GM19023 (cell line): ENCODE measurements at regions not wholly inside any gene's neighbourhood (a gene's known extent, or its start where the extent isn't known, plus 50 kb on each side); places are given as distances from the start of the nearest gene placed in this dataset.
"Not testable (repeated sequence)": the region's sequence is repeated elsewhere in the genome, so short reads cannot be mapped to it uniquely, and the experiment has no call there.

Source experiments
- ATAC-seq: cut with Tn5 transposase; IDR thresholded peaks from one replicate; pipeline ENCODE4 v1.9.1; 2021; ENCODE audit warnings: mild to moderate bottlenecking, moderate library complexity; ENCODE audit not compliant: unreplicated experiment

DNA sequence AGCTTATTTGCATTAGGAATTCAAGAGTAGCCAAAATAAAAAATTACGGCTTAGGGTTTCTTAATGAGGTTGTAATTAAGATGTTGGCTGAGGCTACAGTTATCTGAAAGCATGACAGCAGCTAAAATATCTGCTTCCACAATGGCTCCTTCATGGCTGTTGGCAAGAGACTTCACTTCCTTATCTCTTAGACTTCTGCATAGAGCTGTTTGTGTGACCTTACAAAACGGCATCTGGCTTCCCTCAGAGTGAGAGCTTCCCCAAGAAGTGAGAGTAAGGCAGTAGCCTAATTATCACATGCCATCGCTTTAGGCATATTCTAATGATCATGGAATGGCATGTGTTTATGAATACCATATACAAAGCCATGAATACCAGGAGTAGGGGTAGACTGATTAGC is 57.6 kb downstream of the CCDC59 start:
- no peak for ATAC-seq

- ATAC-seq, result no peak
Measured at GRCh38 chr12:82299319-82300025, 58.7 kb downstream of the CCDC59 start.

GRCh38 chr12:82290415-82290814 is 67.8 kb downstream of the CCDC59 start:
- ATAC-seq, result no peak

- ATAC-seq, result not testable (repeated sequence)
Measured at GRCh38 chr12:82281335-82281734, 76.9 kb downstream of the CCDC59 start.

DNA sequence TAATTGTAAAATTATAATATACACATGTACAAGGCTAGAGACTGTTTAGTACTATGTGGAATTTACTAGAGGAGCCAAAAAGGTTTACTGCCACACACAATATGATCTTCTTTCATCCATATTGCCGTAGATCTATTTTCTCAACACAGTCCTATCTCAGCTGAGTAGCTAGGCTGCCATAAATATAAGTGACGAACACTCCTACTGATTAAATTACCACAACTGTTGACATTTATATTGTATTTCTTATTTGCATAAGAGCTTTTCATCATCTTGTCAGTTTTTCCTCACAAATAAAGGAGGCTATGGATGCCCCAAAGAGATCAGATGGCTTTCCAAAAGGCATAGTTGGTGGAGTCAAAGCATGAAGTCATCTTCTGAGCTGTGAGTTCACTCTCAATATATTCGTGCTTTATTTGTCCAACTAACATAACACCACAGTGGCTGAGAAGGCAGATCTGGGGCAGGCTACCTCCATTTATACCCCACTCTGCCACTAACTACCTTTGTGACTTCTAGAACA is 78.6 kb downstream of the CCDC59 start:
- no peak for ATAC-seq

DNA sequence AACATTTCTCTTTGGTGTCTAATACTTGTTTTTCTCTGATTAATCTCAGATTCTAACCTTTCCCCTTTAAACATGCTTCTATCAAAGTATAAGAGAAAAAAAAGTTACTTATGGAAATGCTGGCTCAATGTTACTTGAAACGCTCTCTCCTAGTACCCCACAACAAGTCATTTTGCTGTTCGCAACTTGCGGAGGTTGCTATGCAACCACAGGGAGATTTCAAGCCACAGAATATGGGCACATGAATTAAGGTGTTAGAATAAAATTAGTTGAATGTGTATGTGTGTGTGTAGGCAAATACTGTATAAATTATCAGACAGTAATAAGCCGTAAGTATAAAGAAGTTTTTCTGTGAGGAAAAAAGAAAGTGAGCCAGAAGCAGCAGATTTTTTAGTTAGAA is 80.6 kb downstream of the CCDC59 start:
- ATAC-seq, result no peak

DNA sequence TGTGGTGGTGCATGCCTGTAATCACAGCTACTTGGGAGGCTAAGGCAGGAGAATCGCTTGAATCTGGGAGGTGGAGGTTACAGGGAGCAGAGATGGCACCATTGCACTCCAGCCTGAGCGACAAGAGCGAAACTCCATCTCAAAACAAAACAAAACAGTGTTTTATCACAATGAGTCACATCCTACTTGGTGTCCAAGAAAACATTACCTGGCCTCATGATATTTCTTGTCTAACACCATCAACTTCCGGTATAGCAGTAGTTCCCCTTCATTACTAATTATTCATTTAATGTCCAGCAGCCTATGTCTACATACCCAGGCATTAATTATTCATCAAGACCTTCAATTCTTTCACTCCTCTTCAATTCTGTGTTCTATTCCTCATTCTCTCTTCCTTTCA is 115.5 kb downstream of the CCDC59 start:
- no peak for ATAC-seq

GRCh38 chr12:82225871-82226270 is 132.3 kb downstream of the CCDC59 start:
- no peak for ATAC-seq

DNA sequence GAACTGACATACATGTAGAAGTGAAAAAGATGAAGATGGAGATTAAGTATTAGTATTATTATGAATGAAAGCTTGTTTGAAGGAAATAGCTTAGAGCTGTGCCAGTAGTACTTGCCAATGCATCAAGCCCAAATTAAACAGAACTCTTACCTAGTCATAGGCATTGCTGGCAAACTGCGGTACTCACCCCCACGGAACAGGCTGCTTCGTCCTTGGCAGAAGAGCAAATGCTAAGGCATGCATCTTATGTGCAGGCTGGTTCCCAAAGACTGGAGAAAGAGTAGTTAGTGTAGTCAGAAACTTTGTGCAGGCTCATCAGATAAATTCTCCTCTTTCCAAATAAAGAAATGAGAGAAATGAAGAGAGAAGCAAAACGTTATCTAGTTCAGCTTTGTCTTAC is 134.8 kb downstream of the CCDC59 start:
- no peak for ATAC-seq

- no peak for ATAC-seq
Measured at GRCh38 chr12:82216475-82216874, 141.7 kb downstream of the CCDC59 start.

- no peak for ATAC-seq
Measured at GRCh38 chr12:82213761-82214160, 144.4 kb downstream of the CCDC59 start.

DNA sequence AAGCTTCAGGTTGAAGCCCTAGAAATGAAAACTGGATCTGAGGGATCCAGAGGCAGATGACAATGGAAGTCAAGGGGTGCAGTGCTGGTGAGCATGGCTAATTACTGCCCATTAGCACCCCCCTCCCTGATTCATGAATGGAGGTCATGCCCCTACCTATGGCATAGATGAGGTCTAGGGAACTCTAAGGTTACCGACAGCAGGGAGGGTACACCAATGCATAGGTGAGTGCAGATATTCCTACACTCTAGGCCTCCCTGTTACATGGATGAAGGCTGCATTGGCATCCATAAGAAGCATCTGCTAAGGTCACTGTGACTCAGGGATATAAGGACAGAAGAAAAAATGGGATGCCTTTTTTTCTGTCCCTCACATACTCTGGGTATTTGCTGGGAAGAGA is 147.3 kb downstream of the CCDC59 start:
- ATAC-seq, result no peak

DNA sequence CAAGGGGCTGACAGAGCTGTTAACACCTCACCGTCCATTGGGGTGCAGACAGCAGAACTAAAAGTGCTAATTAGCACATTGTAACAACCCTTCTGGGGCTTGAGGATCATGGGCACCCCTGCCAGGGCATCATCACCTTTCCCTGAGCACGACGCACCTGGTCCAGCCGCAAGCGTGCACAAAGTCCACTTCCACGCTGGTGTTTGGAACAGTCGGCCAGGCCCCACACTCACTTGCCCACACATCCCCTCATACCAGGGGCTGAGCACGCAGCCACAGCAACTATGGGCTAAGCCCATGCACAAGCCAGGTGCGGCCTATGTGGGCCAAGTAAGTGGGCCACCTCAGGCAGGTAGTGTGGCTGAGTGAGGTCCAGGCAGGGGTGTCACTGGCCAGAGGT is 148.7 kb downstream of the CCDC59 start:
- ATAC-seq, result no peak

DNA sequence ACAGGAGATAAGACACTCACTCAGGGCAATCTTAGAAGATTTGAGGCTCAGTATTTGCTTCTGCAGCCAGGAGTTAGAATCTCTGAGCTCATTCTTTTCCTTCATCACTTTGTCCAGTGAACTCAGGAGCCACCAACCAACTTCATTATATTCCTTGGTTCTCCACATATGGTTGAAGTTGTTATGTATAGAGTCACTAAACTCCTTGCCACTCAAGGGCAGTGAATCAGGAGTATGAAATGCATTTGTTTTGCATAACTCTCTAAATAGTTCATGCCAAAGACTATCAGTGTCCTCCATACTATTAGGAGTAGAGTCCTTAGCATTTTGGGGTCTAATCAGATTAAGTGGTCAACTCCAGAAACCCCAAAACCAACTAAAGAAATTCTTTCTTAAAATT is 150.6 kb downstream of the CCDC59 start:
- ATAC-seq, result no peak

DNA sequence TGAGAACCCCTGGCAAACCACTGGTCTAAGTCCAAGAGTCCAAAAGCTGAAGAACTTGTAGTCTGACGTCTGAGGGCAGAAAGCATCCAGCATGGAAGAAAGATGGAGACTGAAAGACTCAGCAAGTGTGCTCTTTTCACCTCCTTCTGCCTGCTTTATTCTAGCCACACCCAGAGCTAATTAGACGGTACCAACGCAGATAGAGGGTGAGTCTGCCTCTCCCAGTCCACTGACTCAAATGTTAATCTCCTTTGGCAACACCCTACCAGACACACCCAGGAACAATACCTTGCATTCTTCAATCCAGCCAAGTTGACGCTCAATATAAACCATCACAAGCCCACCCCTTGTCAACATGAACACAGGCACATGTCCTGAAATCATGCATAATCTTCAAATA is 155.1 kb downstream of the CCDC59 start:
- ATAC-seq, result no peak

DNA sequence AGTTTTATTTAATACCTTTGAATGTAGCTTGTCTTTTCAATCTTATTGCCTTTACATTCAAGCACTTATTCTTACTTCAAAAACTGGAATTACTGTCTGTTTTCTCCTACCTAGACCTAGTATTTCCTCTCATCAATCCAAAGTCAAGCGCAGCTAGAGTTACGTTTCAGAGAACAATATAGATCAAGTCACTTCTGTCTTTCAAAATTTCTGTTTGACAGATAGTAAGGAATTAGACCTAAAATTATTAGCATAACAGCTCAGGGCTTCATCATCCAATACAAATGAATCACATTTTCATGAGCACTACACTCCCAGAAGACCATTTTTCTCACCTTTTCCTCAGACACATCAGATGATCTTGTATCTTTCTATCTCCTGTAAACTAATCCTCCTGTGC is 170.6 kb downstream of the CCDC59 start:
- no peak for ATAC-seq

GRCh38 chr12:82187011-82187410 is 171.2 kb downstream of the CCDC59 start:
- no peak for ATAC-seq

GRCh38 chr12:82186282-82186681 is 171.9 kb downstream of the CCDC59 start:
- ATAC-seq, result no peak

- ATAC-seq, result no peak
Measured at GRCh38 chr12:82184844-82185243, 173.3 kb downstream of the CCDC59 start.

DNA sequence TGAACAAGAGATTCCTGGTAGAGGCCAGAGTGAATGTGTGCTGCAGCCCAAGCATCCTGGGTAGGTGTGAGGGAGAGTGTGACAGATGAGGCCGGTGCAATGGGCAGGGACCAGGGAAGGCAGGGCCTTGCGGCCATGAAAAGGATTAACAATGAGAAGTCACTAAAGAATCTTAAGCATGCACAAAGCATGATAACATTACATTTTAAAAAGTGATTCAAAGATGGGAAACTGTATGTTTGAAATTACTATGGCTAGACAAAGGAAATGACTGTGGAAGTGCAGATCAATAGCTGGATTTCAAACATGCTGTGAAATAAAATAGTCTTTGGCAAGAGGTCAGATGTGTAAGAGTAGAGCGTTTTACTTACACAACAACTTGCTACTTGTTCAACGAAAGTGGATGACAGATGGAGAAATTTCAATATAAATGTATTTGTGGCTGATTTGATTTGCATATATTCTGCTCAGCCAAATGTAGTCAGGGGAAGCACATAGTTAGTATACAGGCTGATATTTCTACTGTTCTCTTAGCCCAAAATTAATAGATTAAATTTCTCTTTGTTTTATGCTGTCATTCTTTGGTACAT is 175.5 kb downstream of the CCDC59 start:
- ATAC-seq, result no peak

GRCh38 chr12:82176761-82177490 is 181.3 kb downstream of the CCDC59 start:
- ATAC-seq, result no peak

GRCh38 chr12:82176026-82176425 is 182.2 kb downstream of the CCDC59 start:
- ATAC-seq, result no peak
